Loucy (cell line): ENCODE measurements at regions not wholly inside any gene's neighbourhood (a gene's known extent, or its start where the extent isn't known, plus 50 kb on each side); places are given as distances from the start of the nearest gene placed in this dataset.

Experiments
- H2AFZ ChIP-seq: fragments of 200-600 bp; sonication (generic); 2 replicates; pipeline ENCODE4 v1.6.0; 2016; ENCODE audit warnings: antibody characterized with exemption, mild to moderate bottlenecking, low read length, moderate library complexity
- H3F3A ChIP-seq: fragments of 200-600 bp; 2 replicates; pipeline ENCODE4 v1.6.0; 2016; ENCODE audit warnings: antibody characterized with exemption, low read depth, mild to moderate bottlenecking
- H3K27me3 ChIP-seq: fragments of 200-600 bp; sonication (generic); 2 replicates; pipeline ENCODE4 v1.6.1; 2014; ENCODE audit warnings: low read length, mild to moderate bottlenecking; ENCODE audit not compliant: insufficient read depth, poor library complexity, severe bottlenecking
- H3K36me3 ChIP-seq: fragments of 200-600 bp; sonication (generic); 2 replicates; pipeline ENCODE4 v1.6.1; 2016; ENCODE audit warnings: low read length; ENCODE audit not compliant: insufficient read depth
- H3K4me1 ChIP-seq: fragments of 200-600 bp; sonication (generic); 2 replicates; pipeline ENCODE4 v1.5.1; 2014; ENCODE audit warnings: low read length, mild to moderate bottlenecking; ENCODE audit not compliant: insufficient read depth, poor library complexity, severe bottlenecking
- H3K4me2 ChIP-seq: fragments of 200-600 bp; sonication (generic); 2 replicates; pipeline ENCODE4 v1.6.0; 2014; ENCODE audit warnings: antibody characterized with exemption, low read length, low read depth, mild to moderate bottlenecking; ENCODE audit not compliant: poor library complexity, severe bottlenecking
- H3K4me3 ChIP-seq: fragments of 200-600 bp; sonication (generic); 2 replicates; pipeline ENCODE4 v1.5.1; 2014; ENCODE audit warnings: low read length, mild to moderate bottlenecking, mixed read lengths; ENCODE audit not compliant: poor library complexity, severe bottlenecking
- H3K79me2 ChIP-seq: fragments of 200-600 bp; sonication (generic); 2 replicates; pipeline ENCODE4 v1.6.1; 2014; ENCODE audit warnings: low read length; ENCODE audit not compliant: insufficient read depth
- H3K9ac ChIP-seq: fragments of 200-600 bp; sonication (generic); 2 replicates; pipeline ENCODE4 v1.6.0; 2014; ENCODE audit warnings: mild to moderate bottlenecking, low read depth, low read length, moderate library complexity; ENCODE audit not compliant: poor library complexity, severe bottlenecking
- H3K9me2 ChIP-seq: fragments of 200-600 bp; sonication (generic); replicated peaks from 2 replicates; pipeline ENCODE4 v1.6.1; 2016; ENCODE audit warnings: low read depth, low read length, mixed read lengths
- H3K9me3 ChIP-seq: fragments of 200-600 bp; sonication (generic); 2 replicates; pipeline ENCODE4 v1.6.1; 2014; ENCODE audit warnings: mild to moderate bottlenecking, antibody characterized with exemption, low read length, low read depth; ENCODE audit not compliant: insufficient read depth
- H4K20me1 ChIP-seq: fragments of 200-600 bp; sonication (generic); 2 replicates; pipeline ENCODE4 v1.6.0; 2014; ENCODE audit warnings: antibody characterized with exemption, low read length, mild to moderate bottlenecking; ENCODE audit not compliant: insufficient read depth, poor library complexity, severe bottlenecking
- CTCF ChIP-seq: fragments of 200-600 bp; sonication (generic); conservative IDR thresholded peaks from 2 replicates; pipeline ENCODE4 v1.5.1; 2014; ENCODE audit warnings: mild to moderate bottlenecking, antibody characterized with exemption, low read length
- EZH2phosphoT487 ChIP-seq: fragments of 200-600 bp; IDR thresholded peaks from 2 replicates; pipeline ENCODE4 v1.6.1; 2018; ENCODE audit warnings: antibody characterized with exemption, mild to moderate bottlenecking, moderate library complexity, borderline replicate concordance

DNA sequence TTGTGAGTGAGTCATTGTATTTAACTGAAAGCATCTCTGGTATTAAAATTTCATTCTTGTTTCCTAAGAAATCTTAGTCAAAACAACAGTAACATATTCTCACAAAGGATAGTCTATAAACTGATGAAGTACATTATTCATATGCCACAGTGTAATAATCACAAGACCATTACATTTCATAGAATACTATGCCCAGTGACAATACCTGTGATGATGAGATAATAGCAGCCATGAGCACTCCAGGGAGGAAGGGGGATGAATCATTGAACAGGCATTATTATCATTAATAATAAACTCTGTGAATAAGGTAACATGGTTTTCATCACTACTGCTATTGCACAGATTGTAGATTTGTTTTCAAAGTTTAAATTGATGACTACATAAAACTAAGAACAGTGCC is 667.9 kb downstream of the EPM2A start:
- Histone ChIP-seq H3K9ac (no peak overlapping the region), H3K36me3 (no peaks in the 10 kb centered on the region), H2AFZ (no peak overlapping the region), H3K4me1 (no peaks in the 10 kb centered on the region), H3K9me3 (no peaks in the 10 kb centered on the region), H3K4me2 (no peak overlapping the region), H3K27me3 (no peaks in the 10 kb centered on the region), H3K9me2 (no peaks in the 10 kb centered on the region), H4K20me1 (no peaks in the 10 kb centered on the region), H3K79me2 (no peaks in the 10 kb centered on the region), H3F3A (no peaks in the 10 kb centered on the region), H3K4me3 (no peak overlapping the region)
- no peak for TF ChIP-seq EZH2phosphoT487
- TF ChIP-seq CTCF, result no peak

GRCh38 chr6:145068577-145068976 is 666.7 kb downstream of the EPM2A start:
- Histone ChIP-seq H3K9ac (no peak overlapping the region), H3K27me3 (no peaks in the 10 kb centered on the region), H3K4me1 (no peaks in the 10 kb centered on the region), H3K79me2 (no peaks in the 10 kb centered on the region), H3F3A (no peaks in the 10 kb centered on the region), H3K36me3 (no peaks in the 10 kb centered on the region), H4K20me1 (no peaks in the 10 kb centered on the region), H3K4me2 (no peak overlapping the region), H2AFZ (no peak overlapping the region), H3K9me2 (no peaks in the 10 kb centered on the region), H3K4me3 (no peak overlapping the region), H3K9me3 (no peaks in the 10 kb centered on the region)
- TF ChIP-seq CTCF (no peak), EZH2phosphoT487 (no peak)

GRCh38 chr6:145069966-145070365 is 665.4 kb downstream of the EPM2A start:
- no peak overlapping the region for H2AFZ ChIP-seq
- H3K9me2 ChIP-seq, result no peaks in the 10 kb centered on the region
- TF ChIP-seq CTCF (no peak), EZH2phosphoT487 (no peak)
- no peaks in the 10 kb centered on the region for H3K36me3 ChIP-seq
- H3K4me1 ChIP-seq, result no peaks in the 10 kb centered on the region
- no peaks in the 10 kb centered on the region for H4K20me1 ChIP-seq
- no peaks in the 10 kb centered on the region for H3K9me3 ChIP-seq
- no peaks in the 10 kb centered on the region for H3K79me2 ChIP-seq
- no peak overlapping the region for H3K9ac ChIP-seq
- no peaks in the 10 kb centered on the region for H3F3A ChIP-seq
- H3K4me3 ChIP-seq, result no peak overlapping the region
- no peak overlapping the region for H3K4me2 ChIP-seq
- H3K27me3 ChIP-seq, result no peaks in the 10 kb centered on the region
